ENCODE measurements at regions not wholly inside any gene's neighbourhood (a gene's known extent, or its start where the extent isn't known, plus 50 kb on each side); places are given as distances from the start of the nearest gene placed in this dataset.

- TF ChIP-seq POLR2A (IDR thresholded peaks at IDR 0.05), result no peak
- TF ChIP-seq CTCF (IDR thresholded peaks at IDR 0.05), result no peak
Measured at GRCh38 chr7:145644426-145645134, 472.0 kb upstream of the CNTNAP2 start.
